Uterus (tissue), 2 donors: ENCODE measurements at regions not wholly inside any gene's neighbourhood (a gene's known extent, or its start where the extent isn't known, plus 50 kb on each side); places are given as distances from the start of the nearest gene placed in this dataset.

ENCODE experiments used
- POLR2A ChIP-seq, 2 donors: fragments of 450-650 bp; IDR thresholded peaks; one replicate each; pipeline ENCODE4 v1.6.1; 2016; ENCODE audit warnings: antibody characterized with exemption in 2 of 2, mild to moderate bottlenecking in 1 of 2, moderate library complexity in 1 of 2
- TF ChIP-seq, protein P1 (sequence below), 4 experiments: fragments of 200-600 bp in 2 of 4; fragments of 450-650 bp in 2 of 4; sonication (generic) in 2 of 4; IDR thresholded peaks; one replicate each; pipeline ENCODE4 v1.5.1; 2016 to 2019; ENCODE audit warnings: antibody characterized with exemption in 4 of 4, mild to moderate bottlenecking in 2 of 4, moderate library complexity in 1 of 4

DNA sequence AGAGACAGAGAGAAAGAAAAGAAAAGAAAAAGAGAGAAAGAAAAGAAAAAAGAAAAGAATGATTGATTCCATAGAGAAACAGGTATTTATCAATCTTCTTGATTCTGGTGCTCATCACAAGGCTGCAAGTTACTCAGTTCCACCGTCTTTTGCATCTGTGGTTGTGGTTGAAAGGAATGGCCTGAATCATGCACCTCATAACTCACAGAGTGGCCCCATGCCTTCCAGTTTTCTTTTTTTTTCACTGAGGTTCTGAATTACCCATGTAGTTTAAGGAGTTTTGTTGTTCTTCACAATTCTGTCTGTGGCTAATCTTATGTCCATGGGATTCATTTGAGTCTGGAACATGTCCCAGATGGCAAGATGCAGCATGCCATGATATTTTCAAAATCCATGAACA lies 156.0 kb downstream of the ZNF33B start:
- no peak for TF ChIP-seq POLR2A (IDR thresholded peaks at IDR 0.05)
- TF ChIP-seq, protein P1, sequence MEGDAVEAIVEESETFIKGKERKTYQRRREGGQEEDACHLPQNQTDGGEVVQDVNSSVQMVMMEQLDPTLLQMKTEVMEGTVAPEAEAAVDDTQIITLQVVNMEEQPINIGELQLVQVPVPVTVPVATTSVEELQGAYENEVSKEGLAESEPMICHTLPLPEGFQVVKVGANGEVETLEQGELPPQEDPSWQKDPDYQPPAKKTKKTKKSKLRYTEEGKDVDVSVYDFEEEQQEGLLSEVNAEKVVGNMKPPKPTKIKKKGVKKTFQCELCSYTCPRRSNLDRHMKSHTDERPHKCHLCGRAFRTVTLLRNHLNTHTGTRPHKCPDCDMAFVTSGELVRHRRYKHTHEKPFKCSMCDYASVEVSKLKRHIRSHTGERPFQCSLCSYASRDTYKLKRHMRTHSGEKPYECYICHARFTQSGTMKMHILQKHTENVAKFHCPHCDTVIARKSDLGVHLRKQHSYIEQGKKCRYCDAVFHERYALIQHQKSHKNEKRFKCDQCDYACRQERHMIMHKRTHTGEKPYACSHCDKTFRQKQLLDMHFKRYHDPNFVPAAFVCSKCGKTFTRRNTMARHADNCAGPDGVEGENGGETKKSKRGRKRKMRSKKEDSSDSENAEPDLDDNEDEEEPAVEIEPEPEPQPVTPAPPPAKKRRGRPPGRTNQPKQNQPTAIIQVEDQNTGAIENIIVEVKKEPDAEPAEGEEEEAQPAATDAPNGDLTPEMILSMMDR (IDR thresholded peaks at IDR 0.05) = no peak
